GM12873 (cell line): ENCODE measurements at regions not wholly inside any gene's neighbourhood (a gene's known extent, or its start where the extent isn't known, plus 50 kb on each side); places are given as distances from the start of the nearest gene placed in this dataset.

Experiments
- TF ChIP-seq, protein P1 (sequence below): IDR thresholded peaks from 2 replicates; pipeline ENCODE4 v1.5.1; 2012; ENCODE audit warnings: low read depth, mild to moderate bottlenecking, moderate library complexity, low read length, control low read depth; ENCODE audit not compliant: insufficient read depth; ENCODE audit errors: missing control alignments

DNA sequence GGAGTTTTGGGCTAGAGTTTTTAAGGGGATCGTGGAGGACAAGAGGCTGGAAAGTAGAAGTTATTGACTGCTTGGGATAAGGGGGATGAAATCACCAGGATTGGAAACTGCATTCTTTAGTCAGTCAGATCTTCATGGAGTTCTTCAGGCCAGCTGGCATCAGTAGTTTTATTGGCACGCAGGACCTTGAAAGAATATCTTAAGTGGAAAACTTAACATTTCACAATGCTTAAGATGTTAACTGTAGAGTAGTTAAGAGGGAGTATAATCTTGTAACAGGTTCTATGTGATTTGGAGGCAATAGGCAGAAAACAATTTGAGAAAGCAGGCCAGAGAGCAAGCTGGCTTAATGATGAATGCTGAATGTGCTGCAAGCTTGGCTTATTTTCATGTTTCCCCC is 300.4 kb upstream of the KCNH7 start:
- TF ChIP-seq, protein P1, sequence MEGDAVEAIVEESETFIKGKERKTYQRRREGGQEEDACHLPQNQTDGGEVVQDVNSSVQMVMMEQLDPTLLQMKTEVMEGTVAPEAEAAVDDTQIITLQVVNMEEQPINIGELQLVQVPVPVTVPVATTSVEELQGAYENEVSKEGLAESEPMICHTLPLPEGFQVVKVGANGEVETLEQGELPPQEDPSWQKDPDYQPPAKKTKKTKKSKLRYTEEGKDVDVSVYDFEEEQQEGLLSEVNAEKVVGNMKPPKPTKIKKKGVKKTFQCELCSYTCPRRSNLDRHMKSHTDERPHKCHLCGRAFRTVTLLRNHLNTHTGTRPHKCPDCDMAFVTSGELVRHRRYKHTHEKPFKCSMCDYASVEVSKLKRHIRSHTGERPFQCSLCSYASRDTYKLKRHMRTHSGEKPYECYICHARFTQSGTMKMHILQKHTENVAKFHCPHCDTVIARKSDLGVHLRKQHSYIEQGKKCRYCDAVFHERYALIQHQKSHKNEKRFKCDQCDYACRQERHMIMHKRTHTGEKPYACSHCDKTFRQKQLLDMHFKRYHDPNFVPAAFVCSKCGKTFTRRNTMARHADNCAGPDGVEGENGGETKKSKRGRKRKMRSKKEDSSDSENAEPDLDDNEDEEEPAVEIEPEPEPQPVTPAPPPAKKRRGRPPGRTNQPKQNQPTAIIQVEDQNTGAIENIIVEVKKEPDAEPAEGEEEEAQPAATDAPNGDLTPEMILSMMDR, result no peak

- TF ChIP-seq, protein P1, result no peak
Observed at GRCh38 chr2:163135256-163135655, 296.7 kb upstream of the KCNH7 start.

DNA sequence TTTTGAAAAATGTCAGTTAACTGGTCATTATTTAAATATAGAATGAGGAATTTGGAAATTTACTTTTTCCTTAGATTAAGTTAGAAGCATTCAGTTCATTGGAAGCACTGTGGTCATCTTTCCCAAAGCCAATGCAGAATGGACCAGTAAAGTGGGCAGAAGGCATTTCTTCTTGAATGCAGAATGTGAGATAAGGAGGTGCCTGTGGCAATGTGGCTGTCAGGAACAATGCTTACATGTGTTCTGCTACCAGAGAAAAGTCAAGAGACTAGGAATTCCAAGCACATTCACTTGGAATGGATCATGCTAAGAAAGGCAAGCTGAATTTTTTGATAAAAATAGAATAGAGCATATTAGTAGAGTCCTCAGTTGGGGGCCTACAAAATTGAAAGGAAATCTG is 295.0 kb upstream of the KCNH7 start:
- TF ChIP-seq, protein P1, result no peak

DNA sequence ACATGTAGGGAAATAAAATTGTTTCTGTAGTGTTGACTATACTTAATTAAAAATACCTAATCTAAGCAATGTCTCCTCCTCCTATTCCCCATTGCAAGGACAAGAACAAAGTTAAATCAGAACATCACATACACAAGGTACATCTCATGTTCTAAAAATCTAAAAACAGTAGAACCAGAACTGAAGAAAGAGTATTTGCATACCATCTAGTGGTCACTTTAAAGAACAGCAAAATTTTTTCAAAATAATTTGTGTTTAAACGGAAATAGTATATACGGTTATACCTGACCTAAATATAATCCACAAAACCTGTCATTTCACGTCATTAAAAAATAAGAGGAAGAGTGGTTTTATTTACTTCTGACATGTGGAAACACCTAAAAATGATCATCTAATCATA is 294.3 kb upstream of the KCNH7 start:
- TF ChIP-seq, protein P1, result peak; percentile 39

DNA sequence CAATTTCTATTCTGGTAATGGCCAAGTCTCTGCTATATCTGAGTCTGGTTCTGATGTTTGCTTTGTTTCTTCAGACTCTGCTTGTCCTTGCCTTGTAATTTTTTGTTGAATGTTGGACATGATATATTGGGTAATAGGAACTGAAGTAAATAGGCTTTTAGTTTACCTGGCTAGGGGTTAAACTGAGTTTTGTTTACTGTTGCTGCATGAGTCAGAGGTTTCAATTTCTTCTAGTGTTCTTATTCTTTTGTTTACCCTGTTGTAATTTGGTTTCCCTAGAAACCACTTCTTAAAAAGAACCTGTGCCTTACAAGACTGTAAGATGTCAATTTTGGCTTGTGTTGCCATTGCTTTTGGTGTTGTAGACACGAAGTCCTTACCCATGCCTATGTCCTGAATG is 285.0 kb upstream of the KCNH7 start:
- TF ChIP-seq, protein P1, result no peak

GRCh38 chr2:163122257-163122656 is 283.7 kb upstream of the KCNH7 start:
- TF ChIP-seq, protein P1, result no peak

- TF ChIP-seq, protein P1, result no peak
Observed at GRCh38 chr2:163121483-163121882, 282.9 kb upstream of the KCNH7 start.
